Prostate gland (tissue), 2 donors: ENCODE measurements at regions not wholly inside any gene's neighbourhood (a gene's known extent, or its start where the extent isn't known, plus 50 kb on each side); places are given as distances from the start of the nearest gene placed in this dataset.

Experiments used
- POLR2A ChIP-seq: fragments of 450-650 bp; IDR thresholded peaks from one replicate; pipeline ENCODE4 v1.6.1; 2016; ENCODE audit warnings: antibody characterized with exemption, mild to moderate bottlenecking
- TF ChIP-seq, protein P1 (sequence below), 4 experiments: fragments of 200-600 bp in 2 of 4; fragments of 450-650 bp in 2 of 4; sonication (generic) in 2 of 4; IDR thresholded peaks; 1 replicate in 3 of 4; 2 replicates in 1 of 4; pipeline ENCODE4 v1.5.1; 2016 to 2019; ENCODE audit warnings: antibody characterized with exemption in 4 of 4, mild to moderate bottlenecking in 2 of 4, moderate library complexity in 2 of 4

DNA sequence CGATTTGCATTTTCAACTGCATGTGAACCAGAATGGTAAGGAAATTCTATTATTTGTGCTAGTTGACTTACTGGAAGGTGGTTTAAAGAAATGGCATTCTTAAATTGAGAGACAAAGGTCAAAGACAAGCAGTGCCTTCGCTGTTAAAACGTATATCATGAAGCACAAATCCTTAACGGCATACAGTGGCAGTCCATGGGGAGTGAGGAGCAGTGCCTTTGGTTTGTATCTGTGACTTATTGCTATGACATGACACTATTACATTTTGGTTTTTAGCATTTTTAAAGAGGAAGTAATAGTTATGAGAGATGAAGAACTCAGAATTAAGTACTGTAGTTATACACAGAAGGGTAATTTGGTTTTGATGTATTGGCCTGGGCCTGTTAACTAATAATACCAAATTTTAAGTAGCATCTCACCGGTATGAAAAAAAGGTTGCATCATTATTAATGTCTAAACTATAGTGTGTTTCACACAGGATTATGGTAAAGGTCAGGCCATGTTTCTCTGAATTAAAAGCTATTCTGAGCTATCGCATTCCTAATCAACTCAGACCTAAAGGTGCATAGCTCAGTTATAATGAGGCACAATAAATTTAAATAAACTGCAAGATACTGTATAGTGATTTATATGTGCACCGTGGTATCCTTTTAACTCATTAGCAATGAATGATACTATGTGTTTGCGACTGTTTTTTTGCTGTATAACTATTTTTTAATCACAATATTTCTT lies 339.8 kb upstream of the ARRDC3 start:
- TF ChIP-seq, protein P1, sequence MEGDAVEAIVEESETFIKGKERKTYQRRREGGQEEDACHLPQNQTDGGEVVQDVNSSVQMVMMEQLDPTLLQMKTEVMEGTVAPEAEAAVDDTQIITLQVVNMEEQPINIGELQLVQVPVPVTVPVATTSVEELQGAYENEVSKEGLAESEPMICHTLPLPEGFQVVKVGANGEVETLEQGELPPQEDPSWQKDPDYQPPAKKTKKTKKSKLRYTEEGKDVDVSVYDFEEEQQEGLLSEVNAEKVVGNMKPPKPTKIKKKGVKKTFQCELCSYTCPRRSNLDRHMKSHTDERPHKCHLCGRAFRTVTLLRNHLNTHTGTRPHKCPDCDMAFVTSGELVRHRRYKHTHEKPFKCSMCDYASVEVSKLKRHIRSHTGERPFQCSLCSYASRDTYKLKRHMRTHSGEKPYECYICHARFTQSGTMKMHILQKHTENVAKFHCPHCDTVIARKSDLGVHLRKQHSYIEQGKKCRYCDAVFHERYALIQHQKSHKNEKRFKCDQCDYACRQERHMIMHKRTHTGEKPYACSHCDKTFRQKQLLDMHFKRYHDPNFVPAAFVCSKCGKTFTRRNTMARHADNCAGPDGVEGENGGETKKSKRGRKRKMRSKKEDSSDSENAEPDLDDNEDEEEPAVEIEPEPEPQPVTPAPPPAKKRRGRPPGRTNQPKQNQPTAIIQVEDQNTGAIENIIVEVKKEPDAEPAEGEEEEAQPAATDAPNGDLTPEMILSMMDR (IDR thresholded peaks at IDR 0.05): no peak
- no peak for TF ChIP-seq POLR2A
